Keratinocyte (primary cell): ENCODE measurements at regions not wholly inside any gene's neighbourhood (a gene's known extent, or its start where the extent isn't known, plus 50 kb on each side); places are given as distances from the start of the nearest gene placed in this dataset.

Source experiments
- DNase-seq: peaks from one replicate; pipeline ENCODE4 v3.0.0-alpha.2; 2011; ENCODE audit warnings: low read depth, missing footprints, low spot score
- FAIRE-seq: peaks from 2 replicates; lab custom pipeline; 2011; peaks lifted over from hg19 to GRCh38; lab: Jason Lieb, UNC
- H2AFZ ChIP-seq: 2 replicates; pipeline ENCODE4 v1.6.0; 2012; ENCODE audit warnings: low read length, control low read depth, inconsistent platforms; ENCODE audit not compliant: control insufficient read depth
- H3K27ac ChIP-seq: 2 replicates; pipeline ENCODE4 v1.5.1; 2011; ENCODE audit warnings: low read length; ENCODE audit not compliant: control insufficient read depth, insufficient read depth
- H3K27me3 ChIP-seq: 3 replicates; pipeline ENCODE4 v1.6.0; 2011; ENCODE audit warnings: low read length; ENCODE audit not compliant: control insufficient read depth, insufficient read depth; ENCODE audit errors: extremely low read depth
- H3K36me3 ChIP-seq, 2 experiments: 2 replicates in 1 of 2; 3 replicates in 1 of 2; pipeline ENCODE4 v1.5.1; 2011; ENCODE audit warnings: low read length in 2 of 2, mild to moderate bottlenecking in 1 of 2; ENCODE audit not compliant: control insufficient read depth in 2 of 2, insufficient read depth in 2 of 2; ENCODE audit errors: extremely low read depth in 1 of 2
- H3K4me1 ChIP-seq: 3 replicates; pipeline ENCODE4 v1.5.1; 2011; ENCODE audit warnings: low read length; ENCODE audit not compliant: control insufficient read depth, insufficient read depth; ENCODE audit errors: extremely low read depth
- H3K4me2 ChIP-seq: 3 replicates; pipeline ENCODE4 v1.6.0; 2011; ENCODE audit warnings: low read depth, low read length; ENCODE audit not compliant: control insufficient read depth, insufficient read depth; ENCODE audit errors: extremely low read depth
- H3K4me3 ChIP-seq, 3 experiments: fragments of 200-600 bp in 1 of 3; sonication (generic) in 1 of 3; 2 replicates in 2 of 3; 3 replicates in 1 of 3; pipeline ENCODE4 v1.5.1; 2011 to 2016; ENCODE audit warnings: low read length in 3 of 3, mild to moderate bottlenecking in 3 of 3, control low read depth in 2 of 3, inconsistent platforms in 1 of 3, low read depth in 1 of 3, mixed read lengths in 1 of 3, mixed run types in 1 of 3, moderate library complexity in 1 of 3; ENCODE audit not compliant: control insufficient read depth in 2 of 3, insufficient read depth in 2 of 3; ENCODE audit errors: extremely low read depth in 1 of 3
- H3K79me2 ChIP-seq: 2 replicates; pipeline ENCODE4 v1.6.0; 2012; ENCODE audit warnings: low read length; ENCODE audit not compliant: control insufficient read depth, insufficient read depth
- H3K9ac ChIP-seq: 3 replicates; pipeline ENCODE4 v1.6.0; 2011; ENCODE audit warnings: low read length; ENCODE audit not compliant: control insufficient read depth, insufficient read depth; ENCODE audit errors: extremely low read depth
- H3K9me1 ChIP-seq: 3 replicates; pipeline ENCODE4 v1.6.0; 2011; ENCODE audit warnings: low read length; ENCODE audit not compliant: control insufficient read depth, insufficient read depth; ENCODE audit errors: extremely low read depth
- H3K9me3 ChIP-seq: 2 replicates; pipeline ENCODE4 v1.5.1; 2012; ENCODE audit warnings: low read depth, low read length; ENCODE audit not compliant: control insufficient read depth
- H4K20me1 ChIP-seq: 3 replicates; pipeline ENCODE4 v1.6.0; 2011; ENCODE audit warnings: low read length; ENCODE audit not compliant: control insufficient read depth, insufficient read depth; ENCODE audit errors: extremely low read depth
- EZH2 ChIP-seq: IDR thresholded peaks from one replicate; pipeline ENCODE4 v1.6.1; 2012; ENCODE audit warnings: inconsistent platforms, mild to moderate bottlenecking, low read length, moderate library complexity
- dilution Hi-C: fragments of 300-500 bp; cut with MboI; formaldehyde crosslinking; loops from one replicate; pipeline ENCODE4 v1.7.0; 2020; ENCODE audit warnings: low sequenced_read_pairs; ENCODE audit not compliant: extremely low pct_ligation_motif_present
- TF ChIP-seq, protein P1 (sequence below), 3 experiments: IDR thresholded peaks in 1 of 3; conservative IDR thresholded peaks in 1 of 3; optimal IDR thresholded peaks in 1 of 3; 2 replicates in 2 of 3; 3 replicates in 1 of 3; pipeline versions ENCODE3 to v1.5.1; 2011; ENCODE audit warnings: low read length in 3 of 3, mild to moderate bottlenecking in 3 of 3, moderate library complexity in 2 of 3, control low read depth in 1 of 3, inconsistent platforms in 1 of 3; ENCODE audit not compliant: insufficient read depth in 2 of 3; ENCODE audit errors: extremely low read depth in 1 of 3

GRCh38 chrX:10783451-10783995 is 163.1 kb upstream of the MID1 start:
- Histone ChIP-seq H3K4me2 (no peak overlapping the region), H2AFZ (no peak overlapping the region), H3K4me1 (no peaks in the 10 kb centered on the region), H3K9me1 (no peaks in the 10 kb centered on the region), H3K27me3 (no peaks in the 10 kb centered on the region), H3K9ac (no peak overlapping the region), H3K4me3 (no peak overlapping the region), H4K20me1 (no peaks in the 10 kb centered on the region), H3K27ac (no peak overlapping the region), H3K79me2 (no peaks in the 10 kb centered on the region), H3K36me3 (no peaks in the 10 kb centered on the region), H3K9me3 (no peaks in the 10 kb centered on the region)
- no peak for FAIRE-seq
- no peak for DNase-seq
- dilution Hi-C loops, result no loop called here
- no peak for TF ChIP-seq EZH2
- TF ChIP-seq, protein P1, sequence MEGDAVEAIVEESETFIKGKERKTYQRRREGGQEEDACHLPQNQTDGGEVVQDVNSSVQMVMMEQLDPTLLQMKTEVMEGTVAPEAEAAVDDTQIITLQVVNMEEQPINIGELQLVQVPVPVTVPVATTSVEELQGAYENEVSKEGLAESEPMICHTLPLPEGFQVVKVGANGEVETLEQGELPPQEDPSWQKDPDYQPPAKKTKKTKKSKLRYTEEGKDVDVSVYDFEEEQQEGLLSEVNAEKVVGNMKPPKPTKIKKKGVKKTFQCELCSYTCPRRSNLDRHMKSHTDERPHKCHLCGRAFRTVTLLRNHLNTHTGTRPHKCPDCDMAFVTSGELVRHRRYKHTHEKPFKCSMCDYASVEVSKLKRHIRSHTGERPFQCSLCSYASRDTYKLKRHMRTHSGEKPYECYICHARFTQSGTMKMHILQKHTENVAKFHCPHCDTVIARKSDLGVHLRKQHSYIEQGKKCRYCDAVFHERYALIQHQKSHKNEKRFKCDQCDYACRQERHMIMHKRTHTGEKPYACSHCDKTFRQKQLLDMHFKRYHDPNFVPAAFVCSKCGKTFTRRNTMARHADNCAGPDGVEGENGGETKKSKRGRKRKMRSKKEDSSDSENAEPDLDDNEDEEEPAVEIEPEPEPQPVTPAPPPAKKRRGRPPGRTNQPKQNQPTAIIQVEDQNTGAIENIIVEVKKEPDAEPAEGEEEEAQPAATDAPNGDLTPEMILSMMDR (optimal IDR thresholded peaks at IDR 0.05 in 1 of 3, IDR thresholded peaks at IDR 0.05 in 1 of 3, conservative IDR thresholded peaks at IDR 0.05 in 1 of 3; ENCODE audit: extremely low read depth in 1 of 3, insufficient read depth in 2 of 3, low read length in 3 of 3), result no peak

GRCh38 chrX:10787264-10787663 is 166.9 kb upstream of the MID1 start:
- H3K4me3 ChIP-seq, result no peak overlapping the region
- TF ChIP-seq EZH2, result no peak
- TF ChIP-seq, protein P1 (optimal IDR thresholded peaks at IDR 0.05 in 1 of 3, IDR thresholded peaks at IDR 0.05 in 1 of 3, conservative IDR thresholded peaks at IDR 0.05 in 1 of 3; ENCODE audit: extremely low read depth in 1 of 3, insufficient read depth in 2 of 3, low read length in 3 of 3), result no peak
- no peaks in the 10 kb centered on the region for H3K79me2 ChIP-seq
- H3K27me3 ChIP-seq, result no peaks in the 10 kb centered on the region
- no peak overlapping the region for H3K4me2 ChIP-seq
- H4K20me1 ChIP-seq, result no peaks in the 10 kb centered on the region
- FAIRE-seq (no peak), DNase-seq (no peak)
- no peak overlapping the region for H2AFZ ChIP-seq
- no peaks in the 10 kb centered on the region for H3K4me1 ChIP-seq
- no peak overlapping the region for H3K9ac ChIP-seq
- no peak overlapping the region for H3K27ac ChIP-seq
- no peaks in the 10 kb centered on the region for H3K36me3 ChIP-seq
- H3K9me3 ChIP-seq, result no peaks in the 10 kb centered on the region
- no peaks in the 10 kb centered on the region for H3K9me1 ChIP-seq
- dilution Hi-C loops, result no loop called here
